MM.1S (cell line): ENCODE measurements at regions not wholly inside any gene's neighbourhood (a gene's known extent, or its start where the extent isn't known, plus 50 kb on each side); places are given as distances from the start of the nearest gene placed in this dataset.

Experiments
- DNase-seq: peaks from one replicate; pipeline ENCODE4 v3.0.0-alpha.2; 2015
- H2AFZ ChIP-seq: fragments of 300-600 bp; sonication (generic); 2 replicates; pipeline ENCODE4 v1.6.0; 2016; ENCODE audit warnings: antibody characterized with exemption, low read length
- H3F3A ChIP-seq: fragments of 300-600 bp; sonication (generic); 2 replicates; pipeline ENCODE4 v1.6.1; 2016; ENCODE audit warnings: mild to moderate bottlenecking, antibody characterized with exemption, low read length, moderate library complexity, mixed read lengths; ENCODE audit not compliant: insufficient read depth
- H3K27ac ChIP-seq: fragments of 300-600 bp; sonication (generic); 2 replicates; pipeline ENCODE4 v1.5.1; 2016; ENCODE audit warnings: mild to moderate bottlenecking, low read length
- H3K27me3 ChIP-seq: fragments of 300-600 bp; sonication (generic); replicated peaks from 2 replicates; pipeline ENCODE4 v1.6.0; 2016; ENCODE audit warnings: low read length; ENCODE audit not compliant: insufficient read depth
- H3K36me3 ChIP-seq: fragments of 300-600 bp; sonication (generic); replicated peaks from 2 replicates; pipeline ENCODE4 v1.6.1; 2016; ENCODE audit warnings: mild to moderate bottlenecking, low read length, mixed read lengths; ENCODE audit not compliant: insufficient read depth
- H3K4me1 ChIP-seq: fragments of 300-600 bp; sonication (generic); 2 replicates; pipeline ENCODE4 v1.6.1; 2016; ENCODE audit warnings: low read length, mixed read lengths
- H3K4me2 ChIP-seq: fragments of 300-600 bp; sonication (generic); 2 replicates; pipeline ENCODE4 v1.6.0; 2016; ENCODE audit warnings: low read depth, low read length
- H3K4me3 ChIP-seq: fragments of 300-600 bp; sonication (generic); 2 replicates; pipeline ENCODE4 v1.5.1; 2016; ENCODE audit warnings: low read length, mixed read lengths
- H3K79me2 ChIP-seq: fragments of 300-600 bp; sonication (generic); 2 replicates; pipeline ENCODE4 v1.6.1; 2016; ENCODE audit warnings: mixed run types, low read length, mixed read lengths
- H3K9ac ChIP-seq: fragments of 300-600 bp; sonication (generic); 2 replicates; pipeline ENCODE4 v1.6.1; 2016; ENCODE audit warnings: low read length, mixed read lengths
- H3K9me2 ChIP-seq: fragments of 300-600 bp; sonication (generic); replicated peaks from 2 replicates; pipeline ENCODE4 v1.6.1; 2016; ENCODE audit warnings: mild to moderate bottlenecking, low read length, mixed read lengths; ENCODE audit not compliant: insufficient read depth
- H3K9me3 ChIP-seq: fragments of 300-600 bp; sonication (generic); replicated peaks from 2 replicates; pipeline ENCODE4 v1.6.1; 2016; ENCODE audit warnings: mild to moderate bottlenecking, low read length, mixed read lengths; ENCODE audit not compliant: insufficient read depth
- H4K20me1 ChIP-seq: fragments of 300-600 bp; sonication (generic); 2 replicates; pipeline ENCODE4 v1.6.1; 2016; ENCODE audit warnings: mild to moderate bottlenecking, low read length, moderate library complexity, mixed read lengths; ENCODE audit not compliant: insufficient read depth
- CTCF ChIP-seq: fragments of 300-600 bp; sonication (generic); IDR thresholded peaks from 2 replicates; pipeline ENCODE4 v1.5.1; 2016; ENCODE audit warnings: antibody characterized with exemption, low read length, mixed read lengths
- EZH2 ChIP-seq: fragments of 300-600 bp; sonication (generic); optimal IDR thresholded peaks from 2 replicates; pipeline ENCODE3; 2017; ENCODE audit warnings: low read depth, mild to moderate bottlenecking, antibody characterized with exemption, low read length, mixed read lengths
- EZH2phosphoT487 ChIP-seq: fragments of 300-600 bp; sonication (generic); IDR thresholded peaks from 2 replicates; pipeline ENCODE4 v1.6.1; 2018; ENCODE audit warnings: antibody characterized with exemption, low read length

- Histone ChIP-seq H3K4me1 (peaks cover 4% of the 10 kb centered on the region; the same call in 1 of the 2 replicates), H4K20me1 (no peaks in the 10 kb centered on the region), H3K4me3 (no peak overlapping the region), H2AFZ (no peak overlapping the region), H3K9ac (no peak overlapping the region), H3K27me3 (no peaks in the 10 kb centered on the region), H3F3A (no peaks in the 10 kb centered on the region), H3K4me2 (no peak overlapping the region), H3K36me3 (no peaks in the 10 kb centered on the region), H3K9me3 (no peaks in the 10 kb centered on the region), H3K79me2 (no peaks in the 10 kb centered on the region), H3K27ac (no peak overlapping the region), H3K9me2 (no peaks in the 10 kb centered on the region)
- no peak for DNase-seq
- TF ChIP-seq EZH2phosphoT487 (no peak), CTCF (no peak), EZH2 (no peak)
Observed at GRCh38 chr2:147310335-147311057, 534.3 kb upstream of the ACVR2A start.

- no peaks in the 10 kb centered on the region for H3K9me2 ChIP-seq
- peak overlapping the region; percentile 53 for H3K4me2 ChIP-seq
- peaks cover 47% of the 10 kb centered on the region for H3K4me1 ChIP-seq
- no peaks in the 10 kb centered on the region for H3K9me3 ChIP-seq
- H3K27ac ChIP-seq: peak overlapping the region; percentile 95
- peak overlapping the region; percentile 45; the same call in 1 of the 2 replicates for H3K9ac ChIP-seq
- H3K4me3 ChIP-seq: 0 out of 2 replicates have a peak overlapping the region, but pooled peaks have one; percentile 0
- DNase-seq: peak; percentile 91
- H3F3A ChIP-seq: peaks cover 27% of the 10 kb centered on the region
- TF ChIP-seq EZH2phosphoT487: no peak
- no peak for TF ChIP-seq EZH2
- TF ChIP-seq CTCF: no peak
- H2AFZ ChIP-seq: no peak overlapping the region
- H4K20me1 ChIP-seq: no peaks in the 10 kb centered on the region
- H3K79me2 ChIP-seq: no peaks in the 10 kb centered on the region
- H3K36me3 ChIP-seq: no peaks in the 10 kb centered on the region
- no peaks in the 10 kb centered on the region for H3K27me3 ChIP-seq
Observed at GRCh38 chr2:147297820-147298219, 547.0 kb upstream of the ACVR2A start.

- Histone ChIP-seq H3K27ac (no peak overlapping the region), H3K4me1 (peaks cover 58% of the 10 kb centered on the region)
- no peak for TF ChIP-seq EZH2phosphoT487
- TF ChIP-seq CTCF: no peak
- TF ChIP-seq EZH2: no peak
Observed at GRCh38 chr2:147294825-147295392, 549.9 kb upstream of the ACVR2A start.

More at GRCh38 chr2:147294825-147295392, 549.9 kb upstream of the ACVR2A start:
- Histone ChIP-seq H3F3A (peaks cover 39% of the 10 kb centered on the region), H3K9ac (no peak overlapping the region), H3K36me3 (no peaks in the 10 kb centered on the region), H3K27me3 (no peaks in the 10 kb centered on the region), H3K79me2 (no peaks in the 10 kb centered on the region), H3K9me3 (no peaks in the 10 kb centered on the region), H3K9me2 (no peaks in the 10 kb centered on the region), H3K4me2 (no peak overlapping the region), H4K20me1 (no peaks in the 10 kb centered on the region), H3K4me3 (no peak overlapping the region), H2AFZ (no peak overlapping the region)
- DNase-seq: no peak
